PC-3 (cell line): ENCODE measurements at regions not wholly inside any gene's neighbourhood (a gene's known extent, or its start where the extent isn't known, plus 50 kb on each side); places are given as distances from the start of the nearest gene placed in this dataset.

Experiments
- ATAC-seq: fragments of 200-7000 bp; cut with Tn5 transposase; 2 replicates; pipeline ENCODE4 v1.9.1; 2020; ENCODE audit warnings: mild to moderate bottlenecking, moderate library complexity
- BruUV-seq: library from RNA; stranded (reverse); fragments of 400-500 nt; replicated peaks from 2 replicates; lab custom pipeline; 2021; lab: Mats Ljungman, UMichigan
- CTCF ChIA-PET: fragments of 300-600 bp; sonication (Branson Sonifier 250); formaldehyde crosslinking; loops from one replicate; lab custom pipeline; 2022; ENCODE audit warnings: antibody characterized with exemption; lab: Charles Lee
- POLR2A ChIA-PET: fragments of 300-600 bp; sonication (Branson Sonifier 250); formaldehyde crosslinking; loops from one replicate; lab custom pipeline; 2022; ENCODE audit warnings: antibody characterized with exemption; ENCODE audit not compliant: unreplicated experiment; lab: Charles Lee
- DNase-seq: peaks from one replicate; pipeline ENCODE4 v3.0.0-alpha.2; 2015
- H2AFZ ChIP-seq: fragments of 300-600 bp; sonication (generic); 2 replicates; pipeline ENCODE4 v1.6.0; 2016; ENCODE audit warnings: antibody characterized with exemption, low read length
- H3F3A ChIP-seq: fragments of 300-600 bp; sonication (generic); one replicate; pipeline ENCODE4 v1.6.0; 2017; ENCODE audit warnings: antibody characterized with exemption, low read length, control low read depth, mild to moderate bottlenecking; ENCODE audit not compliant: unreplicated experiment
- H3K27ac ChIP-seq: fragments of 300-600 bp; sonication (generic); 2 replicates; pipeline ENCODE4 v1.5.1; 2016; ENCODE audit warnings: mild to moderate bottlenecking, low read length
- H3K27me3 ChIP-seq: fragments of 300-600 bp; sonication (generic); 2 replicates; pipeline ENCODE4 v1.6.1; 2016; ENCODE audit warnings: low read length, mixed read lengths
- H3K36me3 ChIP-seq: fragments of 300-600 bp; sonication (generic); 2 replicates; pipeline ENCODE4 v1.6.1; 2016; ENCODE audit warnings: low read depth, mixed run types, low read length, mixed read lengths
- H3K4me1 ChIP-seq: fragments of 300-600 bp; sonication (generic); 2 replicates; pipeline ENCODE4 v1.5.1; 2016; ENCODE audit warnings: low read length; ENCODE audit not compliant: insufficient read depth
- H3K4me2 ChIP-seq: fragments of 300-600 bp; sonication (generic); 2 replicates; pipeline ENCODE4 v1.6.0; 2016; ENCODE audit warnings: low read length
- H3K4me3 ChIP-seq: fragments of 300-600 bp; sonication (generic); 2 replicates; pipeline ENCODE4 v1.5.1; 2016; ENCODE audit warnings: mild to moderate bottlenecking, low read length, mixed read lengths
- H3K79me2 ChIP-seq: fragments of 300-600 bp; sonication (generic); 2 replicates; pipeline ENCODE4 v1.6.1; 2017; ENCODE audit warnings: low read length, mixed read lengths
- H3K9ac ChIP-seq: fragments of 300-600 bp; sonication (generic); 2 replicates; pipeline ENCODE4 v1.6.0; 2016; ENCODE audit warnings: mild to moderate bottlenecking, low read length
- H3K9me2 ChIP-seq: fragments of 300-600 bp; sonication (generic); replicated peaks from 2 replicates; pipeline ENCODE4 v1.6.1; 2016; ENCODE audit warnings: mixed run types, low read length, mixed read lengths
- H3K9me3 ChIP-seq: fragments of 300-600 bp; sonication (generic); 2 replicates; pipeline ENCODE4 v1.6.1; 2016; ENCODE audit warnings: low read length, mixed read lengths
- H4K20me1 ChIP-seq: fragments of 300-600 bp; sonication (generic); 2 replicates; pipeline ENCODE4 v1.6.1; 2016; ENCODE audit warnings: low read length, mixed read lengths
- EZH2 ChIP-seq: fragments of 300-600 bp; sonication (generic); IDR thresholded peaks from one replicate; pipeline ENCODE4 v1.6.1; 2017; ENCODE audit warnings: antibody characterized with exemption, mild to moderate bottlenecking, low read length; ENCODE audit not compliant: unreplicated experiment
- EZH2phosphoT487 ChIP-seq: fragments of 300-600 bp; sonication (generic); IDR thresholded peaks from 2 replicates; pipeline ENCODE4 v1.6.1; 2018; ENCODE audit warnings: mild to moderate bottlenecking, antibody characterized with exemption, low read length, borderline replicate concordance
- intact Hi-C: fragments of 100-400 bp; cut with micrococcal nuclease; formaldehyde crosslinking; loops from 2 replicates; pipeline ENCODE4 v1.9.0; 2023
- TF ChIP-seq, protein P1 (sequence below): fragments of 300-600 bp; sonication (generic); conservative IDR thresholded peaks from 2 replicates; pipeline ENCODE4 v1.5.1; 2017; ENCODE audit warnings: antibody characterized with exemption, low read depth, mild to moderate bottlenecking, low read length

DNA sequence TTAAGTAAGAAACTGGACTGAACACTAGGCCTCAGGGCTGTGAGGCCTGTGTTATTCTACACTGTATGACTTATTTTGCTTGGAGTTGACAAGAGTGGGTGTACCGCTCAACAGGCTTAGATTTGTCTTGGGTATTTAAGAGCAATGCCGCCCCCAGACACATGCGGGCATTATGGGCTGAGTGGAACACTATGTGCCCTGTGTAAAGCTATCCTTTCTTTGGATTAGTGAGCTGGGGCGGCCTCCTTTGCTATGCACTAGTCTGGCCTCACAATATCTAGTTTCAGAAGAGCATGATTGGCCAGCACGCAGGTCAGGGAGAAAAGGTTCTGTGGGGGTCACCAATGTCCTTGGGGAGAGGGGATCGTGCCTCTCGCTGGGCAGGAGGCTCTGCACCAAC lies 206.3 kb upstream of the GDNF start:
- CTCF ChIA-PET: no interaction called here
- no peak for TF ChIP-seq EZH2
- TF ChIP-seq, protein P1, sequence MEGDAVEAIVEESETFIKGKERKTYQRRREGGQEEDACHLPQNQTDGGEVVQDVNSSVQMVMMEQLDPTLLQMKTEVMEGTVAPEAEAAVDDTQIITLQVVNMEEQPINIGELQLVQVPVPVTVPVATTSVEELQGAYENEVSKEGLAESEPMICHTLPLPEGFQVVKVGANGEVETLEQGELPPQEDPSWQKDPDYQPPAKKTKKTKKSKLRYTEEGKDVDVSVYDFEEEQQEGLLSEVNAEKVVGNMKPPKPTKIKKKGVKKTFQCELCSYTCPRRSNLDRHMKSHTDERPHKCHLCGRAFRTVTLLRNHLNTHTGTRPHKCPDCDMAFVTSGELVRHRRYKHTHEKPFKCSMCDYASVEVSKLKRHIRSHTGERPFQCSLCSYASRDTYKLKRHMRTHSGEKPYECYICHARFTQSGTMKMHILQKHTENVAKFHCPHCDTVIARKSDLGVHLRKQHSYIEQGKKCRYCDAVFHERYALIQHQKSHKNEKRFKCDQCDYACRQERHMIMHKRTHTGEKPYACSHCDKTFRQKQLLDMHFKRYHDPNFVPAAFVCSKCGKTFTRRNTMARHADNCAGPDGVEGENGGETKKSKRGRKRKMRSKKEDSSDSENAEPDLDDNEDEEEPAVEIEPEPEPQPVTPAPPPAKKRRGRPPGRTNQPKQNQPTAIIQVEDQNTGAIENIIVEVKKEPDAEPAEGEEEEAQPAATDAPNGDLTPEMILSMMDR: no peak
- TF ChIP-seq EZH2phosphoT487: no peak
- POLR2A ChIA-PET: no interaction called here
- DNase-seq (no peak), ATAC-seq (no peak)
- intact Hi-C loops: no loop called here
- Histone ChIP-seq H3K27me3 (peaks cover 64% of the 10 kb centered on the region), H3K4me3 (no peak overlapping the region), H3K27ac (no peak overlapping the region), H2AFZ (no peak overlapping the region), H3K36me3 (no peaks in the 10 kb centered on the region), H3K4me2 (no peak overlapping the region), H3K9me2 (no peaks in the 10 kb centered on the region), H3K4me1 (no peaks in the 10 kb centered on the region), H3F3A (no peaks in the 10 kb centered on the region), H3K9ac (no peak overlapping the region), H3K79me2 (no peaks in the 10 kb centered on the region), H4K20me1 (no peaks in the 10 kb centered on the region), H3K9me3 (no peaks in the 10 kb centered on the region)
- no TSS peak for BruUV-seq

GRCh38 chr5:38045446-38045845 lies 205.6 kb upstream of the GDNF start:
- TF ChIP-seq, protein P1: no peak
- no peak for TF ChIP-seq EZH2phosphoT487
- no peak for TF ChIP-seq EZH2
- H3F3A ChIP-seq: no peaks in the 10 kb centered on the region
- H3K9me2 ChIP-seq: no peaks in the 10 kb centered on the region
- no peak overlapping the region for H3K27ac ChIP-seq
- H3K9me3 ChIP-seq: no peaks in the 10 kb centered on the region
- H3K4me1 ChIP-seq: no peaks in the 10 kb centered on the region
- no peak for DNase-seq
- ATAC-seq: no peak
- H4K20me1 ChIP-seq: no peaks in the 10 kb centered on the region
- H3K9ac ChIP-seq: no peak overlapping the region
- no peaks in the 10 kb centered on the region for H3K36me3 ChIP-seq
- no TSS peak for BruUV-seq
- intact Hi-C loops: no loop called here
- H3K79me2 ChIP-seq: no peaks in the 10 kb centered on the region
- no peak overlapping the region for H3K4me2 ChIP-seq
- H2AFZ ChIP-seq: no peak overlapping the region
- no peak overlapping the region for H3K4me3 ChIP-seq
- POLR2A ChIA-PET: no interaction called here
- H3K27me3 ChIP-seq: peaks cover 70% of the 10 kb centered on the region
- CTCF ChIA-PET: no interaction called here

- H4K20me1 ChIP-seq: no peaks in the 10 kb centered on the region
- no peaks in the 10 kb centered on the region for H3K4me1 ChIP-seq
- H3K4me3 ChIP-seq: no peak overlapping the region
- H3K9me3 ChIP-seq: no peaks in the 10 kb centered on the region
- CTCF ChIA-PET: no interaction called here
- no peak overlapping the region for H3K9ac ChIP-seq
- no TSS peak for BruUV-seq
- POLR2A ChIA-PET: no interaction called here
- no peaks in the 10 kb centered on the region for H3K79me2 ChIP-seq
- no peak overlapping the region for H3K4me2 ChIP-seq
- H2AFZ ChIP-seq: no peak overlapping the region
- ATAC-seq (no peak), DNase-seq (no peak)
- intact Hi-C loops: no loop called here
- H3F3A ChIP-seq: no peaks in the 10 kb centered on the region
- H3K9me2 ChIP-seq: no peaks in the 10 kb centered on the region
- no peaks in the 10 kb centered on the region for H3K36me3 ChIP-seq
- H3K27ac ChIP-seq: no peak overlapping the region
- peaks cover 95% of the 10 kb centered on the region for H3K27me3 ChIP-seq
- TF ChIP-seq, protein P1: no peak
- TF ChIP-seq EZH2: no peak
- no peak for TF ChIP-seq EZH2phosphoT487
Measured at GRCh38 chr5:38039826-38040225, 200.0 kb upstream of the GDNF start.
